GM23338 (cell line): ENCODE measurements at regions not wholly inside any gene's neighbourhood (a gene's known extent, or its start where the extent isn't known, plus 50 kb on each side); places are given as distances from the start of the nearest gene placed in this dataset.

Experiments used
- CREB1 ChIP-seq: fragments of 250-450 bp; sonication (Bioruptor Pico); IDR thresholded peaks from 2 replicates; pipeline ENCODE4 v1.5.0; 2020; ENCODE audit warnings: low read depth, mild to moderate bottlenecking, moderate library complexity
- CTCF ChIP-seq, 2 experiments: fragments of 200-600 bp in 1 of 2; sonication (generic) in 1 of 2; conservative IDR thresholded peaks; 2 replicates each; pipeline versions ENCODE4 v1.5.1 to v1.6.1; 2016 to 2017; ENCODE audit warnings: antibody characterized with exemption in 2 of 2, low read depth in 2 of 2, mild to moderate bottlenecking in 2 of 2, moderate library complexity in 1 of 2
- EZH2 ChIP-seq: fragments of 200-600 bp; sonication (generic); IDR thresholded peaks from one replicate; pipeline ENCODE4 v1.8.0; 2017; ENCODE audit warnings: antibody characterized with exemption, mild to moderate bottlenecking, low read depth; ENCODE audit not compliant: unreplicated experiment
- EZH2phosphoT487 ChIP-seq: fragments of 200-600 bp; sonication (generic); IDR thresholded peaks from one replicate; pipeline ENCODE4 v1.8.1; 2018; ENCODE audit warnings: antibody characterized with exemption; ENCODE audit not compliant: unreplicated experiment
- JUNB ChIP-seq: IDR thresholded peaks from one replicate; pipeline ENCODE4 v1.6.1; 2016; ENCODE audit warnings: antibody characterized with exemption; ENCODE audit not compliant: unreplicated experiment
- NANOG ChIP-seq: IDR thresholded peaks from 2 replicates; pipeline ENCODE4 v1.6.1; 2016; ENCODE audit warnings: antibody characterized with exemption, borderline replicate concordance
- POLR2AphosphoS5 ChIP-seq: IDR thresholded peaks from 2 replicates; pipeline ENCODE4 v1.6.1; 2016; ENCODE audit warnings: antibody characterized with exemption, low read depth
- REST ChIP-seq: IDR thresholded peaks from one replicate; pipeline ENCODE4 v1.6.1; 2018; ENCODE audit warnings: antibody characterized with exemption; ENCODE audit not compliant: unreplicated experiment

- TF ChIP-seq CTCF (conservative IDR thresholded peaks at IDR 0.05; ENCODE audit: low read depth in 2 of 2) (no peak), POLR2AphosphoS5 (no peak), REST (no peak), JUNB (no peak), EZH2 (no peak), CREB1 (CRISPR knock-in tag) (no peak), EZH2phosphoT487 (no peak), NANOG (no peak)
Measured at GRCh38 chr15:39195961-39196486, 384.9 kb upstream of the THBS1 start.
